ENCODE measurements at regions not wholly inside any gene's neighbourhood (a gene's known extent, or its start where the extent isn't known, plus 50 kb on each side); places are given as distances from the start of the nearest gene placed in this dataset.

- intact Hi-C loops (cut with DNase I), result no loop called here
- 83% methylated on average over 6 of the region's 6 CpGs for WGBS
Observed at GRCh38 chr15:61315471-61315870, 86.4 kb upstream of the RORA start.

DNA sequence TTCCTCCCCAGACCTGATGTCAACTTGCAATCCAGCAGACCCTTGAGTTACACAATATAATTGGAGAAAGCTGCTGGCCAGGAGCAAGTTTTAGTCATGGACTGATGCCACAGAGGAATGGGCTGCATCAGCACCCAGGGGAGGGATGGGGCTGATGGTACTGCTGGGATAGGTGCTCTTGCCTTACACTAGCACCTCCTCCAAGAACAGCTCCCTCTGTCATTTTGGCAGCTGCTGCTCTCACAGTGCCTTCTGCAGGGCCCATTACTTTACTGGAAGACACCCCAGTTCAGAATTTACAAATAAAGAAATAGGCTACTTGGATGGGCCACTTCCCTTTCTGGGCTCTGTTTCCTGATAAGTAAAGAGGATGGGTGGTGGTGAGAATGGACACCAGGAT is 85.3 kb upstream of the RORA start:
- Histone ChIP-seq H3K9me3 (no peaks in the 10 kb centered on the region), H3K4me1 (replicated peaks) (no peaks in the 10 kb centered on the region), H3K4me3 (no peak overlapping the region), H3K27ac (no peak overlapping the region), H3K27me3 (replicated peaks; ENCODE audit: insufficient read depth) (no peaks in the 10 kb centered on the region), H3K36me3 (no peaks in the 10 kb centered on the region)
- TF ChIP-seq POLR2AphosphoS5 (IDR thresholded peaks at IDR 0.05) (no peak), CTCF (IDR thresholded peaks at IDR 0.05) (no peak), POLR2A (IDR thresholded peaks at IDR 0.05) (no peak)
- DNase-seq (ENCODE audit: low spot score), result no peak
- intact Hi-C loops (cut with DNase I), result no loop called here

More at GRCh38 chr15:61315471-61315870, 86.4 kb upstream of the RORA start:
- TF ChIP-seq POLR2A (IDR thresholded peaks at IDR 0.05), result no peak
- Histone ChIP-seq H3K9me3 (no peaks in the 10 kb centered on the region), H3K4me1 (replicated peaks) (no peaks in the 10 kb centered on the region), H3K27me3 (replicated peaks; ENCODE audit: insufficient read depth) (no peaks in the 10 kb centered on the region), H3K27ac (no peak overlapping the region), H3K36me3 (no peaks in the 10 kb centered on the region), H3K4me3 (no peak overlapping the region)
- DNase-seq (ENCODE audit: low spot score), result no peak

- H3K4me3 ChIP-seq, result no peak overlapping the region
- H3K36me3 ChIP-seq, result no peaks in the 10 kb centered on the region
- DNase-seq (ENCODE audit: low spot score), result no peak
- 75% methylated on average over 5 of the region's 5 CpGs for WGBS
- no peak overlapping the region for H3K27ac ChIP-seq
- H3K27me3 ChIP-seq (replicated peaks; ENCODE audit: insufficient read depth), result no peaks in the 10 kb centered on the region
- intact Hi-C loops (cut with DNase I), result no loop called here
- no peaks in the 10 kb centered on the region for H3K4me1 ChIP-seq (replicated peaks)
- TF ChIP-seq CTCF (IDR thresholded peaks at IDR 0.05) (no peak), POLR2AphosphoS5 (IDR thresholded peaks at IDR 0.05) (no peak), POLR2A (IDR thresholded peaks at IDR 0.05) (no peak)
- H3K9me3 ChIP-seq, result no peaks in the 10 kb centered on the region
Observed at GRCh38 chr15:61309617-61310016, 80.5 kb upstream of the RORA start.

DNA sequence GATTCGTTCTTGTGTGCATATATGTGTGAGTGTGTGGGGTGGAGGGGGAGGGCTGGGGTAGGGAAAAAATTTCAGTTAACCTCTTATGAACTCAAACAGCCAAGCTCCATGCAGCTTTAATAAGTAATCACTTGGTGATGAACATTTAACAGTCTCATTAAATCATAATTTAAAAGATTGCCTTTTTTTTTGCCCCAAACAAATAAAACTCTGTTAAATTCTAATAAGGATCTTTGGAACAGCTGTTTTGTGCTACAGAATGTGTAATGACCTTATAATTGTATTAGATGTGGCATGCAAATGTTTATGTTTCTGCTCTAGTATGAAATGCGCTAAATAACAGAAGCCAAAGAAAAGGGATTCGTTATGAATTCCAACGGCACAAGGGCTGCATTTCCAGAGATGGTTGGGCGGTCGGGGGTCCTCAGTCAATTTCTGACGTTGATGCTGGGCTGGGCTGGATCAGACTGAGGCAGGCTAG is 80.0 kb upstream of the RORA start:
- 54% methylated on average over 7 of the region's 7 CpGs for WGBS
- Histone ChIP-seq H3K9me3 (no peaks in the 10 kb centered on the region), H3K27me3 (replicated peaks; ENCODE audit: insufficient read depth) (no peaks in the 10 kb centered on the region), H3K27ac (no peak overlapping the region), H3K4me3 (no peak overlapping the region), H3K4me1 (replicated peaks) (no peaks in the 10 kb centered on the region), H3K36me3 (no peaks in the 10 kb centered on the region)
- no peak for DNase-seq (ENCODE audit: low spot score)
- intact Hi-C loops (cut with DNase I), result no loop called here
- TF ChIP-seq POLR2A (IDR thresholded peaks at IDR 0.05) (no peak), POLR2AphosphoS5 (IDR thresholded peaks at IDR 0.05) (no peak), CTCF (IDR thresholded peaks at IDR 0.05) (no peak)

DNA sequence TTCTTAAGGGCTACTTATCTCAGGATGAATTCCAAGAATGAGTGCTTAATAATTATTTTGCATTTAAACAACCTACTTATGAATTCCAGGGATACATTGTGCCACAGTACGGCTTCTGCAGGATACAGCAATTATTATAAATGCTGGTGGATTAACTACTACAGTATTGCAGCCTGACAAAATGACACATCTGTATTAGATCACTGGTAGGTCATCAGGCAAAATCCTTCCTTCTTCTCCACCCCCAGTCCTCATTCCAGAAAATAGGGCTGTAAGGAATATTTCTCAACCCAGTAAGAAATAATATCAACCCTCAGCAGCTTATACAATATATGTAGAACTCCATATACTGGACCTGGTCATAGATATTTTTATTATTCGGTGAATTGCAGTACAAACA is 79.3 kb upstream of the RORA start:
- H3K4me3 ChIP-seq, result no peak overlapping the region
- H3K27ac ChIP-seq, result no peak overlapping the region
- no peak for DNase-seq (ENCODE audit: low spot score)
- no peaks in the 10 kb centered on the region for H3K36me3 ChIP-seq
- whole genome bisulfite sequencing, result 87% methylated on average over 2 of the region's 2 CpGs
- no peaks in the 10 kb centered on the region for H3K9me3 ChIP-seq
- intact Hi-C loops (cut with DNase I), result no loop called here
- H3K27me3 ChIP-seq (replicated peaks; ENCODE audit: insufficient read depth), result no peaks in the 10 kb centered on the region
- TF ChIP-seq CTCF (IDR thresholded peaks at IDR 0.05) (no peak), POLR2AphosphoS5 (IDR thresholded peaks at IDR 0.05) (no peak), POLR2A (IDR thresholded peaks at IDR 0.05) (no peak)
- no peaks in the 10 kb centered on the region for H3K4me1 ChIP-seq (replicated peaks)
